Uterus (tissue), 3 donors: ENCODE measurements at regions not wholly inside any gene's neighbourhood (a gene's known extent, or its start where the extent isn't known, plus 50 kb on each side); places are given as distances from the start of the nearest gene placed in this dataset.

Experiments used
- DNase-seq, 2 donors: peaks; one replicate each; pipeline ENCODE4 v3.0.0-alpha.2; 2019 to 2020
- H3K27ac ChIP-seq, 2 donors: fragments of 200-600 bp; sonication (generic); 1 replicate in 1 of 2; 2 replicates in 1 of 2; pipeline ENCODE4 v1.5.1; 2016 to 2018
- H3K27me3 ChIP-seq, 2 donors: fragments of 200-600 bp; sonication (generic); one replicate each; pipeline ENCODE4 v1.5.1; 2018 to 2019; ENCODE audit warnings: control low read depth in 1 of 2
- H3K36me3 ChIP-seq, 2 donors: fragments of 200-600 bp; sonication (generic); one replicate each; pipeline ENCODE4 v1.5.1; 2019; ENCODE audit warnings: control low read depth in 1 of 2
- H3K4me1 ChIP-seq, 2 donors: fragments of 200-600 bp; sonication (generic); one replicate each; pipeline ENCODE4 v1.5.1; 2018 to 2019; ENCODE audit warnings: control low read depth in 1 of 2
- H3K4me3 ChIP-seq, 2 donors: fragments of 200-600 bp; sonication (generic); 1 replicate in 1 of 2; 2 replicates in 1 of 2; pipeline ENCODE4 v1.5.1; 2018 to 2019; ENCODE audit warnings: mild to moderate bottlenecking in 1 of 2
- H3K9me3 ChIP-seq, 2 donors: fragments of 200-600 bp; sonication (generic); one replicate each; pipeline ENCODE4 v1.5.1; 2019; ENCODE audit warnings: control low read depth in 1 of 2
- POLR2A ChIP-seq, 2 donors: fragments of 450-650 bp; IDR thresholded peaks; one replicate each; pipeline ENCODE4 v1.6.1; 2016; ENCODE audit warnings: antibody characterized with exemption in 2 of 2, mild to moderate bottlenecking in 1 of 2, moderate library complexity in 1 of 2
- intact Hi-C: fragments of 100-400 bp; cut with DNase I; formaldehyde crosslinking; loops from one replicate; pipeline ENCODE4 v1.15.1; 2023; ENCODE audit warnings: low total_unique reads
- TF ChIP-seq, protein P1 (sequence below), 4 experiments: fragments of 200-600 bp in 2 of 4; fragments of 450-650 bp in 2 of 4; sonication (generic) in 2 of 4; IDR thresholded peaks; one replicate each; pipeline ENCODE4 v1.5.1; 2016 to 2019; ENCODE audit warnings: antibody characterized with exemption in 4 of 4, mild to moderate bottlenecking in 2 of 4, moderate library complexity in 1 of 4
- donor health status: DM: yes; HTN: yes; CAD: no.

DNA sequence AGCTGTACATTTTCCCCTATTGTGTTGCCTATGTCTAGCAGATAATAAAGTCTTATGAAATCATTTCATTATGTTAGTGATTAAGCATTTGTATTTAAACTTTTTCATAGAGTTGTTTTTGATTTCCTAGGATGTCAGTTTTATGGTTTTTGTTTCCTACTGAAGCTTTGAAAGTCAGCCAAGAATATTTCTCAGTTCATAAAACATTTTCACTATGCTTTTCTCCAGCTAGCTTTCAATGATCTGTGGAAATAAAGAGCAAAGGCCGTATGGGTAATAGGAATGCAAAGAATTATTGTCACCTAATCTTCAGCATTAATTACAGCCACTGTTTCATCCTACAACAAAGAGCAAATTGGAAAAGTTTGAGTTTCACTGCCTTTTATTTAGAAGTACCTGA is 145.7 kb upstream of the NUDT6 start:
- no peaks in the 10 kb centered on the region for H3K36me3 ChIP-seq
- no peaks in the 10 kb centered on the region for H3K9me3 ChIP-seq
- intact Hi-C loops, result no loop called here
- no peak overlapping the region for H3K27ac ChIP-seq
- TF ChIP-seq, protein P1, sequence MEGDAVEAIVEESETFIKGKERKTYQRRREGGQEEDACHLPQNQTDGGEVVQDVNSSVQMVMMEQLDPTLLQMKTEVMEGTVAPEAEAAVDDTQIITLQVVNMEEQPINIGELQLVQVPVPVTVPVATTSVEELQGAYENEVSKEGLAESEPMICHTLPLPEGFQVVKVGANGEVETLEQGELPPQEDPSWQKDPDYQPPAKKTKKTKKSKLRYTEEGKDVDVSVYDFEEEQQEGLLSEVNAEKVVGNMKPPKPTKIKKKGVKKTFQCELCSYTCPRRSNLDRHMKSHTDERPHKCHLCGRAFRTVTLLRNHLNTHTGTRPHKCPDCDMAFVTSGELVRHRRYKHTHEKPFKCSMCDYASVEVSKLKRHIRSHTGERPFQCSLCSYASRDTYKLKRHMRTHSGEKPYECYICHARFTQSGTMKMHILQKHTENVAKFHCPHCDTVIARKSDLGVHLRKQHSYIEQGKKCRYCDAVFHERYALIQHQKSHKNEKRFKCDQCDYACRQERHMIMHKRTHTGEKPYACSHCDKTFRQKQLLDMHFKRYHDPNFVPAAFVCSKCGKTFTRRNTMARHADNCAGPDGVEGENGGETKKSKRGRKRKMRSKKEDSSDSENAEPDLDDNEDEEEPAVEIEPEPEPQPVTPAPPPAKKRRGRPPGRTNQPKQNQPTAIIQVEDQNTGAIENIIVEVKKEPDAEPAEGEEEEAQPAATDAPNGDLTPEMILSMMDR (IDR thresholded peaks at IDR 0.05), result no peak
- TF ChIP-seq POLR2A (IDR thresholded peaks at IDR 0.05), result no peak
- H3K27me3 ChIP-seq, result no peaks in the 10 kb centered on the region
- no peaks in the 10 kb centered on the region for H3K4me1 ChIP-seq
- H3K4me3 ChIP-seq, result no peak overlapping the region
- DNase-seq, result no peak

DNA sequence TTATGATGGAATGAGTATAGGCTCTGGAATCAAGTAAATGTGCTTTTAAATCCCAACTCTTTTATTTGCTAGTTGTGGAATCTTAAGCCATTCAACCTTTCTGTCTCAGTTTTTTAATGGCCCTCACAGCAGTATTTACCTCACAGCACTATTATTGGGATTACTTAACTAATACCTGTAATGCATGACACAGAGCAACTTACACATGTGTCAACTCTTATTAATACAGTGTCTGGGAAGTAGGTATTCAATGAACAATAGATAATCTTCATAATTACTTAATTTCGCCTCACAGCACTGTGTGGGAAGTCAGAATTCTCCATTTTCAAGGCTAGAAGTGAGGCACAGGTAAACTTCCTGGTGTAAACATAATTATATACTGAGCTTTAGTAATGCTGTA is 149.7 kb upstream of the NUDT6 start:
- no peaks in the 10 kb centered on the region for H3K27me3 ChIP-seq
- no peaks in the 10 kb centered on the region for H3K4me1 ChIP-seq
- H3K36me3 ChIP-seq, result no peaks in the 10 kb centered on the region
- no peak overlapping the region for H3K4me3 ChIP-seq
- no peak for DNase-seq
- H3K27ac ChIP-seq, result no peak overlapping the region
- intact Hi-C loops, result no loop called here
- no peaks in the 10 kb centered on the region for H3K9me3 ChIP-seq
- TF ChIP-seq, protein P1 (IDR thresholded peaks at IDR 0.05), result no peak
- TF ChIP-seq POLR2A (IDR thresholded peaks at IDR 0.05), result no peak

DNA sequence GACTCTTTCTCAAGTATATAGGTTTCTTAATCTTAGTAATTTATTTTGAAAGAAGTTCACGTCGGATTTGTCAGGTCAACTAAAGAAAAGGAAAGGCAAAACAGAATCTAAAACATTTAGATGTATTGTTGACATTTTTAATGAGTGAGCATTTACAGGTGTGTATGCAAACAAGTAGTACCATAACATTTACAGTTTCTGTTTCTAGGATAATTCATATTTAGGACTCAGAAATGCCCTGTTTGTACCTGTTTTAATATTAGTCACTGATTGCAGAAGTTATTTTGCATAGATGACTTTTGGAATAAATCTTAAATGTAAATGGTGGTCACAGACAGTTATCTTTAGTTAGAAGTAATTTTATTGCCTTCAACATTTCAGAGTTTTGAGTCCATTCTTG is 151.3 kb upstream of the NUDT6 start:
- no peaks in the 10 kb centered on the region for H3K9me3 ChIP-seq

DNA sequence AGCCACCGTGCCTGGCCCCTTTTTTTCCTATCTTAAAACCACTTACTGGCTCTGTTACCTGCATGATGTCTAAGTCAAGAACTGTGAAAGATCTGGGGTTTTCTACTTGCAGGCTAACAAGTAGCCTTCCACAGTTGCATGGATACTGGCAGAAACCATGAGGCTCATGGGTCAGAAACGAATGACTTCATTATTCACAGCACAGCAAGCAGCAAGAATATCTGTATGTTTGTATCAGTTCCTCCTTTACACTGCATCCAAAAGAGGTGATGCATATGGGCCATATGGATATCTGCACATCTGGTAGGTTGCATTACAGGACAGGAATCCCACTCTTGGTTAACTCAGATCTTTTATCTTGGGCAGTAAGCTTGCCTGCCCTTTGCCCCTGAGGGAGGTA is 154.9 kb upstream of the NUDT6 start:
- H3K4me1 ChIP-seq, result no peaks in the 10 kb centered on the region
- no peak for DNase-seq
- intact Hi-C loops, result no loop called here
- no peaks in the 10 kb centered on the region for H3K9me3 ChIP-seq
- no peak overlapping the region for H3K27ac ChIP-seq
- H3K36me3 ChIP-seq, result no peaks in the 10 kb centered on the region
- no peak for TF ChIP-seq POLR2A (IDR thresholded peaks at IDR 0.05)
- TF ChIP-seq, protein P1 (IDR thresholded peaks at IDR 0.05), result no peak
- H3K27me3 ChIP-seq, result no peaks in the 10 kb centered on the region
- no peak overlapping the region for H3K4me3 ChIP-seq

More for the DNA sequence above, 151.3 kb upstream of the NUDT6 start:
- no peak for TF ChIP-seq POLR2A (IDR thresholded peaks at IDR 0.05)
- TF ChIP-seq, protein P1 (IDR thresholded peaks at IDR 0.05), result no peak
- no peak for DNase-seq
- intact Hi-C loops, result no loop called here
- Histone ChIP-seq H3K27ac (no peak overlapping the region), H3K4me3 (no peak overlapping the region), H3K27me3 (no peaks in the 10 kb centered on the region), H3K4me1 (no peaks in the 10 kb centered on the region), H3K36me3 (no peaks in the 10 kb centered on the region)

DNA sequence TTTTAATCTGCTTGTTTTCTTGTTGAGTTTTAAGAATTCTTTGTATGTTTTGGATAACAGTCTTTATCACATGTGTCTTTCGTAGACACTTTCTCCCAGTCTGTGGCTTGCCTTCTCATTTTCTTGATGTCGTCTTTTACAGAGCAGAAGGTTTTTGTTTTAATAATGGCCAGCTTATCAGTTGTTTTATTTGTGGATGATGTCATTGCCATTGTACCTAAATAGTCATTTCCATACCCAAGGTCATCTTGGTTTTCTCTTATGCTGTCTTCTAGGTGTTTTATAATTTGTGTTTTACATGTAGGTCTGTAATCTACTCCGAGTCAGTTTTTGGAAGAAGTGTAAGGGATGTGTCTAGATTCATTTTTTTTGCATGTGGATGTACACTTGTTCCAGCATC is 159.6 kb upstream of the NUDT6 start:
- Histone ChIP-seq H3K4me1 (no peaks in the 10 kb centered on the region), H3K4me3 (no peak overlapping the region), H3K27ac (no peak overlapping the region), H3K27me3 (no peaks in the 10 kb centered on the region), H3K9me3 (no peaks in the 10 kb centered on the region), H3K36me3 (no peaks in the 10 kb centered on the region)
- TF ChIP-seq POLR2A (IDR thresholded peaks at IDR 0.05), result no peak
- TF ChIP-seq, protein P1 (IDR thresholded peaks at IDR 0.05), result no peak
- intact Hi-C loops, result no loop called here
- DNase-seq, result no peak
